Activated CD4-positive, CD25-positive, alpha-beta regulatory T cell treated with anti-CD3 and anti-CD28 coated beads, Interleukin-2, amount 50 U/mL, for 16 hours (primary cell): ENCODE measurements at regions not wholly inside any gene's neighbourhood (a gene's known extent, or its start where the extent isn't known, plus 50 kb on each side); places are given as distances from the start of the nearest gene placed in this dataset.

Source experiments
- DNase-seq: peaks from one replicate; pipeline ENCODE4 v3.0.0-alpha.2; 2020; ENCODE audit warnings: low read depth, low spot score

GRCh38 chr11:112806876-112807275 lies 154.3 kb upstream of the NCAM1 start:
- DNase-seq, result no peak

GRCh38 chr11:112809429-112809828 lies 151.8 kb upstream of the NCAM1 start:
- DNase-seq, result no peak

GRCh38 chr11:112810951-112811350 lies 150.3 kb upstream of the NCAM1 start:
- DNase-seq, result no peak

DNA sequence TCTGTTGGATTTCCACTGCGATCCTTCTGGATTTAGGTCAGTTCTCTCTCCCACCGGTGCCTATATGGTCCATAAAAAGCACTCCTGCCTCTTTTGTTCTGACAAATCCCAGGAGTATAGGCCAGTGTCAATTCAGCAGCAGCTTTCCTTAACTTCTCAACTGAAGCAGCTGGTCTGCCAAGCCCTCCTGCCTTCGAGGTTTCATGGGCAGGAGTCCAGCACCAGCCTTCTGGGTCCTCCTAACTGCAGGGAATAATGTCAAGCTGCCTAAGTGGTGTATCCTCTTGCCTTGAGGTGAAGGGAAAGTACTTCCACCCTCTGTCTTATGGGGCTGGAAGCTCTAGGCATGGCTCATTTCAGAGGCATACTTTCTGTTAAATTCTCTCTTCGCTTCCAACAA lies 149.4 kb upstream of the NCAM1 start:
- DNase-seq, result no peak

DNA sequence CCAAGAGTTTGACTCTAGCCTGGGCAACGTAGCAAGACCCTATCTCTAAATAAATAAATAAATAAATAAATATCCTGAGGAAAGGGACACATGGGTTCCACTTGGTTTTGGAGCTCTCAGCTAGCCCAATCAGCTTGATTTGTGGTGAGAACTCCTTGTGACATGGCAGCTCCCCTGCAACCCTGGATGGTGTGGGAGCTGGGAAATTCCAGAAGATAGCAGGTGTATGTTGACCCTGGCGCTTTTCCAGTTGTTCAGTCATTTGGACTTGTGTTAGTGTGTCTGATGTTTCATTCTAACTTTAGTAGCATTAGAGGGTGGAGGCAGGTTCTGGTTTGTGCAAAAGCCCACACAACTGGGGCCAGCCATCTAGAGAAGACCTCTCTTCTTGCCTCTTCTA lies 148.5 kb upstream of the NCAM1 start:
- no peak for DNase-seq

GRCh38 chr11:112814168-112814567 lies 147.1 kb upstream of the NCAM1 start:
- DNase-seq, result no peak

DNA sequence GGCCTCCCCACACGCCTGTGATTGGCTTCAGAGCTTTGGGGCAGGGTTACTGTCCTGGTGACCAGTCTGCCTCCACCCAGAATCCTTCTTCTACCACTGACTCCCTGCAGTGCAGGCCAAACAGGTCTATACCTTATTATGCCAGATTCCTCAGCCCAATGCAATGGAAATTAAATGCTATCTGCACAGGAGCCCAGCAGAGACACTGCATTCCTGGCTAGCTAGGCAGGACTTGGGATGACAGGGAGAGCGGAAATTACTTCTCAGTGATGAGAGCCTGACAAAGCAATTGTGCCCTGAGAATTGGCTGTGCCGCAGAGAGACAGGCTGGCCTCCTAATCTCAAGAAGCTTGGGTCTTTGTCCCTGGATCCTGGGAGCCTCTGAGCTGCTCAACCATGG lies 143.8 kb upstream of the NCAM1 start:
- no peak for DNase-seq

- no peak for DNase-seq
These were observed 138.5 kb upstream of the NCAM1 start for GRCh38 chr11:112822478-112823274.

DNA sequence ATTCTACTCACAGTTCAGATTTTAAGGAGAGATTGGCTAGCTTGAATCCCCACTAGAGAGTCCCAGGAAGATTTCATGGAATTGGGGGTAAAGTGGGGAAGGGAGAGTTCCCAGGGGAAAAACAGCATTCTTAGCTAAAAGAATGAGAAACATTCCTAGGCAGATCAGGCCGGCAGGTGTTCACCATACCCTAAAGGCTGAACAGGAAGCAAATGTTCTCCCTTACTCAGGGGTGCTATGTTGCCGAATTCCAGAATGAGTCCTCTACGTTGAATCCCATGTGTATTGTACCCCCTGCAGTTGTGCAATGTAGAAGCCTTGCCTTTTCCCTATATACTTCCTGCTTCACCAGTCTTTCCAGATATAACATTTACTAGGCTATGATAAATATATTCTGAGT lies 135.2 kb upstream of the NCAM1 start:
- DNase-seq, result no peak

DNA sequence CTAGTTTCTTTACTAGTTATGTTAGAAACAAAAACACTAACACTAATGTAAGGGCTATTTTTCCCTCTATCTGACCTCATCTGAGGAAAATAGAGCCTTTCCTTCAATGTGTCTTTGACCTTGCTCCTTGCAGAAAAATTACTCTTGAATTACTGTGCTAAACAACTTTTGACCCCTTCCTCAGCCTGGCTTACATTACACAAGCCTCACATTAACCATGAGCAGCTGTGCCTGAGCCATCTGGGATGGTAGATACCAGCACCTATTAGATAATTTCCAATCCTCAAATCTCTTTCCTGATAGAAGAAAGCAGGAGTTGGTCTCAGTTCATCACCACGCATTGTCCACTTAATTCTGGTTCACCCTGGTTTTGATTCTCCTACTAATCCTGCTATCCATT lies 134.4 kb upstream of the NCAM1 start:
- no peak for DNase-seq

DNA sequence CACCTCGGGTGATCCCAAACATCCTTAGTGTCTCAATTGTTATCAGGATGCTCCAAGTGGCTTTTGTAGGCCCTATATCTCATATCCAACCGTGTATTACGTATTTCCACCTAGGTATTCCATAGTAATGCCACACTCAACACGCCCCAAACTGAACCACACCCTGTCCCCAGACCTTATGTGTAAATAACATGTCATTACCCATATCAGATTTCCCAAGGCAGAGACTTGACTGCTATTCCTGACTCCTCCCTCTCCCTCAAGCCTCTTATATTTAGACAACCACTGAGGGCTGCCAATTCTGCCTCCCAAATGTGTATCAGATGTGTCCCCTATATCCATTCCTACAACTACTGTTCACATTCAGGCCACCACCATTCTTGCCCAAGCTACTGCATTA lies 132.8 kb upstream of the NCAM1 start:
- no peak for DNase-seq

DNA sequence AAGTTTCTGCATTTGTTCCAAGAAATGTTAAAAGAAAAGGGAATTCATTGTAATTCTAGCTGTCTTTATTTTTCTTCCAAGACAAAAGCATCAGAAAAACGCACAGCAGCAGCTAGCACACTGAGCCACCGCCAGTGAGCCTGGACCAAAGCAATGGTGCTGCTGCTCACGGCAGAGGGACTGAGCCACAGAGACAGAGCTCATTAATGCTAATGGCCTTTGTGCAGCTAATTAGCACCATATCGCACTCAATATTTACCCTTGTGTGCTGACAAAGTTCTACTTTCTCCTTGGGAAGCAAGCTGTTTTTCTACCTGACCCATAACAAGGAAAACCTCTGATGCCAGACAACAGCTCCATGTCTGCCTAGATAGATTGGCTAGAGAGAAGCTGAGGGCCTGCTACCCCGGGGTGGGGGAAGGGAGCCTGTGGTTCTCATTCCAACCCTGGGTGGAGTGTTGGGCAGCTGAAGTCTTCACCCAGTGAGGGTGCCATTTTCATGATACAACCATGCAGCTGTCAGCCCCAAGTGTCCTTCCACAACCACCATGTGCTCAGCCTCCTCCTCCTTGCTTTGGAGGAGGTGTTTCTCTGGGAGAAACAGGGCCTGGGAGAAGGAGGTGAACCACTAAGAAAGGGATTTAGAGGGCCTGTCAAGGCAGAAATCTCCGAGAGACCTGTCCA lies 131.1 kb upstream of the NCAM1 start:
- no peak for DNase-seq

DNA sequence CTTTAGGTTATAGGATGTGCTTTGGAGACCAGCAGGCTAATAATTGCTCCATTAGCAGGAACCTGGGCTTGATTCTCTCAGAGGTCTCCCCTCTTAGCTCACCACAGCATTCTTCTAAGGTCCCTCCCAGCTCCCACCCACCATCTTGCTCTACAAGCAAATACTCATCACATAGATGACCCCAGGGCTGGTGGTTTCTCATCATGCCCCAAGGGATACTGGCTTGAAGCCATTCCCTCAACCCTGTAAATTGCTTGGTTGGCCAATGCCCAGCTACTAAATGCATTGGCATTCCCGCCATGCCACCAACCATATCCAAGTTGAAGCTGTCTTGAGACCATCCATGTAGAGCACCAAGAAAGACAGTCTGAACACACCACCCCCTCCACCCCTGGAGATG lies 130.2 kb upstream of the NCAM1 start:
- no peak for DNase-seq

DNA sequence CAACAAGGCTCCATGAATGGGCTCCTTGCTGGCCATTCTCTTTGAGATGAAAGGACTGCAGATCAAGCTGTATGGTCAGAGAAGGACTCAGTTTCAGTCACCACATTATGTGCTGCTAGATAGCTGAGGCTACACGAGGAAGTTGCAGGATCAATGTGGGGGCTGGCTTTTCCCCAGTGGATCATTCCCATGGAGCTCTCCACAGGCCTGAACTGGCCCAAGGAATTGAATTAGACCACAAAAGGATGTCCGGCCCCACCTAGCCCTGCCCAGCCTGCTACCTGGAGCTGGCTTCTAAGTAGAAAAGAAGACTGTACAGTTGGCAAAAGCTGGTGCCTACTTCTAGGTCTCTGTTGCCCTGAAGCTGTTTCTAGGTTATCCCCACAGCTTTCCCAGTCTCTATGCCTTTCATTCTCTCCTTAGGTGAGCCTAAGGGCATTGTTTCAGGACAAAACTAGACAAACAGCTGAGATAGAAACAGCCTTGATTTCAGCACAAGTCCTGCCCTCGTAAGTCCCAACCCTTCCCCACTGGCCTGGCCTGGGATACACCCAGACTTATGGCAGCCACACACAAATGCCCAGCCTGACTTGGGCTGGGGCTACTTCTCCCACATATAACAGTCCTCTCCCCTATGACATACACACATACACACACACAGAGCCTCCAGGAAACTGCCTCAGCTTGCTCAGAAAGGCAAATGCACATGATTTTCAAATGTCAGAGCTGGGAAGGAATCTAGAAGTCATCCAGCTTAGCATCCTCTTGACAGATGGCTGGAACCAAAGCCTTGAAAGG lies 129.1 kb upstream of the NCAM1 start:
- no peak for DNase-seq

DNA sequence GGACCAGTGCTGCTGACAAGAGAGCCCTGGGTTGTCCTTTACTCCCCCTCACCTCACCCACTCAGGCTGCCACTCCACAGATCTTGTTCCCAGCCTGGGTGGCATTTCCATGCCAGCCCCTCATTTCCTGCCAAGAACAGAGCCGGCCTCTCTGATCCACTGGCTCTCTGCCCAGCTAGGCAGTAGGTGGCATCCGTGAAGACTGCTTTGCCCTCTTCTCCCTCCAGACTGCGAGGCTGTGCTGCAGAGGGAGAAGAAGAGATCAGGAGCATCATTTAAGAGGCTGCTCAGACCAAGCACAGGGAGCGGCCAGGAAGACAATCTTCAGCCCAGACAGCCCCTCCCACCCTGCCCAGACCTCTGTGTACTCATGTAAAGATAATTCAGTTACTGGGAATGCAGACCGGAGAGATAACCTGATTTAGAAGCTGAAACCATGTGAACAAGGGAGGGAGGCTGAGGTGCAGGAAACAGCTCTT lies 126.9 kb upstream of the NCAM1 start:
- DNase-seq, result no peak

DNA sequence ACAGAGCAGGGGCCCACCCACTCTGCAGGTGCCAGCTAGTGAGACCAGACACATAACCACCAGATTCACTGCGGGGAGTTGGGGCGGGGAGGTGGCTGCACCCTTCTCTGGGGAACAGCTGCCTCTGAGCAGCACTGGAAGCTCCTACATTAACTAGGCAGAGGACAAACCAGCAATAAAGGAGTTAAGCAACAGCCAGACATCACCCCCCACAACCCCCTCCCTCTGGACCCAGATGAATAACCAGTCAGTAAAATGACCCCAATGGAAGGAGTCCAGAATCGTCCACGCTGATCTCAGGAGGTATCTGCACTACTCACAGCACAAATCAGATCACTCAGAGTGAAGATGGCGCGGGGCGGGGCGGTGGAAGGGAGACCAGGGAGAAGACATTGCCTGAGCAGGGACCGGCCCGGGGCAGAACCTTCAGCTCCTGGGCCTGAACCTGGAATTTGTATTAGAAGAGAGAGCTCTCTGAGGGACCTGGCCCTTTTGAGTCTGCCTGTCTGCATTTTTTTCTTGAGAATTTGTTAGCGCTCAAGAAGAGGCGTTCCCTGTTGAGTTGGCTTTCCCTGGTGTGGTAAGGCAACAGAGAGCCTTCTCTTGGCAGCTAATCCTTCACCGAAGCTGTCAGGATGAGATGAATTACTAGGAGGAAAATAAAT lies 125.5 kb upstream of the NCAM1 start:
- DNase-seq, result no peak

GRCh38 chr11:112836256-112836602 lies 125.0 kb upstream of the NCAM1 start:
- DNase-seq, result no peak

- DNase-seq, result no peak
These were observed 123.9 kb upstream of the NCAM1 start for GRCh38 chr11:112837162-112837826.

DNA sequence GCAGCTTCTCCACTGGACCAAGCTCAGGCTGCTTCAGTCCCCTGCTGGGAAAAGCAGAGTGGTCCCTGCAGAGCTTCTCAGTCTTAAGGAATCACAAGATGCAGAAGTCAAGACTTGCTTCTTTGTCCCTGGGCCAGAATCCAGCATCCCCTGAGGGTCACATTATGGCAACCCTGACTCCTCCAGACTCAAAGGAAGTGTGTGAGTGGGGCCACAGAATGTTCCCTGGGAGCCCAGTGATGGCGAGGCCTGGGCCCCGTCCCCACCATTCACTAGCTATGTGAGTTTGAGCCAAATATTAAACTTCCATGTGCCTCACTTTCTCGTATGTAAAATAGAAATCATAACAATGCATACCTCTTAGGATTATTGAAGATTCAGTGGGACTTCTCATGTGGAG lies 122.2 kb upstream of the NCAM1 start:
- no peak for DNase-seq

DNA sequence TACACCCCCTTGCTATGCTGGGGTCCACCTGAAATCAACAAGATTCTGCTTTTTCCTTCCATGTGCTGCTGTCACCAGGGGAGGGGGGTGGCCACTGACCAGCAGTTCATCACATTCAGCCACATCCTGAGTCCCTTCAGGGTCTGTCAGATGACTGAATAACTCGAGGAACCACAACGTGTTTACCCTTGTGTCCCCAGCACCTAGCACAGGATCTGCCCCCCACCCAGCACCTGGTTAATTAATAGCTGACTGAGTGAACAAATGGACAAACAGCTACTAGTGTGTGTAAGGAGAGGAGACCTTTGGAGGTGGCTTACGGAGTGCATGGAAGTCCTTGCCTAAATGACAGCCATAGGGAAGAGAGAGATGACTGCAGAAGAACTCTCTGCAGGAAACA lies 119.5 kb upstream of the NCAM1 start:
- DNase-seq, result no peak

GRCh38 chr11:112842151-112842550 lies 119.1 kb upstream of the NCAM1 start:
- DNase-seq, result no peak
